Transverse colon (tissue), 4 donors: ENCODE measurements at regions not wholly inside any gene's neighbourhood (a gene's known extent, or its start where the extent isn't known, plus 50 kb on each side); places are given as distances from the start of the nearest gene placed in this dataset.

ENCODE experiments used
- DNase-seq: peaks from one replicate; pipeline ENCODE4 v3.0.0-alpha.2; 2019
- H3K27ac ChIP-seq, 4 donors: fragments of 200-600 bp; sonication (generic); 2 replicates each; pipeline ENCODE4 v1.5.1; 2016 to 2018; ENCODE audit warnings: inconsistent platforms in 4 of 4
- H3K27me3 ChIP-seq: fragments of 200-600 bp; sonication (generic); 2 replicates; pipeline ENCODE4 v1.5.1; 2017; ENCODE audit warnings: inconsistent platforms
- H3K36me3 ChIP-seq, 4 donors: fragments of 200-600 bp; sonication (generic); 2 replicates each; pipeline ENCODE4 v1.5.1; 2017 to 2019; ENCODE audit warnings: inconsistent platforms in 4 of 4
- H3K4me1 ChIP-seq, 4 donors: fragments of 200-600 bp; sonication (generic); 2 replicates each; pipeline ENCODE4 v1.5.1; 2017 to 2020; ENCODE audit warnings: inconsistent platforms in 4 of 4
- H3K4me3 ChIP-seq, 4 donors: fragments of 200-600 bp; sonication (generic); 1 replicate in 1 of 4; 2 replicates in 3 of 4; pipeline versions ENCODE4 v1.5.1 to v1.6.1; 2017 to 2019; ENCODE audit warnings: inconsistent platforms in 4 of 4
- H3K9me3 ChIP-seq, 2 donors: fragments of 200-600 bp; sonication (generic); 2 replicates each; pipeline ENCODE4 v1.5.1; 2017 to 2019; ENCODE audit warnings: inconsistent platforms in 2 of 2
- EP300 ChIP-seq: sonication (generic); formaldehyde crosslinking; IDR thresholded peaks from one replicate; pipeline ENCODE4 v1.6.1; 2017; ENCODE audit warnings: antibody characterized with exemption, low read depth
- POLR2A ChIP-seq: fragments of 450-650 bp; IDR thresholded peaks from one replicate; pipeline ENCODE4 v1.6.1; 2016; ENCODE audit warnings: antibody characterized with exemption, mild to moderate bottlenecking, moderate library complexity
- POLR2AphosphoS5 ChIP-seq, 3 donors: sonication (generic); formaldehyde crosslinking; IDR thresholded peaks; one replicate each; pipeline ENCODE4 v1.6.1; 2016; ENCODE audit warnings: antibody characterized with exemption in 3 of 3
- WGBS, 2 donors: methylation state at CpG; one replicate each; pipeline ENCODE4 v1.1.5; 2018; ENCODE audit warnings: low coverage in 1 of 2; 5-methylcytosine and 5-hydroxymethylcytosine counted together
- in situ Hi-C, 4 donors: fragments of 200-750 bp; cut with MboI; loops; one replicate each; pipeline versions ENCODE4 v1.15.0 to v1.15.1; 2017; ENCODE audit warnings: low sequenced_read_pairs in 3 of 4, low pct_ligation_motif_present in 1 of 4, low pct_unique_long_range_greater_than_20kb in 1 of 4
- intact Hi-C: fragments of 100-400 bp; cut with DNase I; formaldehyde crosslinking; loops from one replicate; pipeline ENCODE4 v1.15.1; 2023; ENCODE audit warnings: low total_unique reads
- TF ChIP-seq, protein P1 (sequence below), 5 experiments: fragments of 200-600 bp in 3 of 5; fragments of 450-650 bp in 2 of 5; sonication (generic) in 3 of 5; IDR thresholded peaks; 1 replicate in 2 of 5; 2 replicates in 3 of 5; pipeline ENCODE4 v1.5.1; 2016 to 2017; ENCODE audit warnings: antibody characterized with exemption in 5 of 5, inconsistent platforms in 3 of 5, mild to moderate bottlenecking in 2 of 5, moderate library complexity in 1 of 5

DNA sequence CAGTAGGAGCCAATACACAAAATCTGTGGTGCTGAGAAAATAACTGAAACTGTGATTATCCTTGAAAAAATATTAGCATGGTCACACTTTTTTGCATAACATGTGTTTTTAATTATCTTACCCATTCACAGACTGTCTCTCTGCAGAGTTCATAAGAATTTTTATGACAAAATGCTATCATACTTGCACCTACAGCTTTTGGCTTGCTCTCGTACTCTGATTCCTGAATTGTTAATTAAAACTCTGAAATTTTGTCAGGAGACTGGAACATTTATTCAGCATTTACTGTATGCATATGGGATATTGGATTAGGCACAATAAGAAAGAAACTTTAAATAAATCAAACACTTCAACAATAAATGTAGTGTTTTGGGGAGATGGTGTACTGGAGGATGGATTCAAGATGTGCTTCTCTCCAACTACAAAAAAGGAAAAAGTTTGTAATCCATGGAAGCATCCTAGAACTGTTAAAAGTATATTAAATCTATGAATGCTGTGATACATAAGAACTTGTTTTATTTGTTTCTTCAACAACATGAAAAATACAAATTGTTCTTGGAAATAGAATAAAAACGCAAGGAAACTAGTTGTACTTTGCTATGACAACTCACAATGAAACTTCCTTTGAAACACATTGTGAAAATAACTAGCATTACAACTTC lies 260.5 kb downstream of the SPATA18 start:
- WGBS, 2 donors, result 73 to 83% methylated on average over 2 of the region's 2 CpGs
- no peak for TF ChIP-seq POLR2AphosphoS5 (IDR thresholded peaks at IDR 0.05)
- no peak for TF ChIP-seq POLR2A
- TF ChIP-seq, protein P1, sequence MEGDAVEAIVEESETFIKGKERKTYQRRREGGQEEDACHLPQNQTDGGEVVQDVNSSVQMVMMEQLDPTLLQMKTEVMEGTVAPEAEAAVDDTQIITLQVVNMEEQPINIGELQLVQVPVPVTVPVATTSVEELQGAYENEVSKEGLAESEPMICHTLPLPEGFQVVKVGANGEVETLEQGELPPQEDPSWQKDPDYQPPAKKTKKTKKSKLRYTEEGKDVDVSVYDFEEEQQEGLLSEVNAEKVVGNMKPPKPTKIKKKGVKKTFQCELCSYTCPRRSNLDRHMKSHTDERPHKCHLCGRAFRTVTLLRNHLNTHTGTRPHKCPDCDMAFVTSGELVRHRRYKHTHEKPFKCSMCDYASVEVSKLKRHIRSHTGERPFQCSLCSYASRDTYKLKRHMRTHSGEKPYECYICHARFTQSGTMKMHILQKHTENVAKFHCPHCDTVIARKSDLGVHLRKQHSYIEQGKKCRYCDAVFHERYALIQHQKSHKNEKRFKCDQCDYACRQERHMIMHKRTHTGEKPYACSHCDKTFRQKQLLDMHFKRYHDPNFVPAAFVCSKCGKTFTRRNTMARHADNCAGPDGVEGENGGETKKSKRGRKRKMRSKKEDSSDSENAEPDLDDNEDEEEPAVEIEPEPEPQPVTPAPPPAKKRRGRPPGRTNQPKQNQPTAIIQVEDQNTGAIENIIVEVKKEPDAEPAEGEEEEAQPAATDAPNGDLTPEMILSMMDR (IDR thresholded peaks at IDR 0.05), result no peak
- TF ChIP-seq EP300, result no peak
- Histone ChIP-seq H3K9me3 (no peaks in the 10 kb centered on the region), H3K36me3 (no peaks in the 10 kb centered on the region), H3K27me3 (no peaks in the 10 kb centered on the region), H3K27ac (no peak overlapping the region), H3K4me3 (no peak overlapping the region), H3K4me1 (no peaks in the 10 kb centered on the region)
- in situ Hi-C loops (no loop called here), intact Hi-C loops (no loop called here)
- no peak for DNase-seq

DNA sequence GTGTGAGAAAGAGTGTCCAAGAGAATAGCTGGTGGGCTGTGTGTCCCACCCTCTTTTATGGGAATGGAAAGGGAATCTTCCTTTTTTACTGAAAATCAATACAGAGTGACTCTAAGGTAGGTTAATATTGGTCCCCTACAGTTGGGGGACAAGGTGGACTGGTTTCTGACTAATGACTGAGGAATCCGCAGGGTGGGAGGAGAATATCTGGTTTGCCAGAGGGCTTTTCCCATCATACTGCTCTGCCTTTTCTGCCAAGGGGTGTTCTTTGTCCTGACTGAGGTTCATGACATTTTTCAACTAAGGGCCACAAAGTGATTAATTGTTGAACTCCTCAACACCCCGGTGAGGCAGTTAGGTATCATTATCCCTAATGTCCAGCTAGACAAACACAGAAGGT lies 261.6 kb downstream of the SPATA18 start:
- Histone ChIP-seq H3K27ac (no peak overlapping the region), H3K36me3 (no peaks in the 10 kb centered on the region), H3K4me1 (no peaks in the 10 kb centered on the region), H3K4me3 (no peak overlapping the region), H3K27me3 (no peaks in the 10 kb centered on the region), H3K9me3 (no peaks in the 10 kb centered on the region)
- DNase-seq, result no peak
- in situ Hi-C loops, result no loop called here
- WGBS, 2 donors, result 59 to 71% methylated on average over 1 to 2 of the region's 2 CpGs
- intact Hi-C loops, result no loop called here
- TF ChIP-seq POLR2A, result no peak
- TF ChIP-seq POLR2AphosphoS5 (IDR thresholded peaks at IDR 0.05), result no peak
- TF ChIP-seq EP300, result no peak
- TF ChIP-seq, protein P1 (IDR thresholded peaks at IDR 0.05), result no peak

DNA sequence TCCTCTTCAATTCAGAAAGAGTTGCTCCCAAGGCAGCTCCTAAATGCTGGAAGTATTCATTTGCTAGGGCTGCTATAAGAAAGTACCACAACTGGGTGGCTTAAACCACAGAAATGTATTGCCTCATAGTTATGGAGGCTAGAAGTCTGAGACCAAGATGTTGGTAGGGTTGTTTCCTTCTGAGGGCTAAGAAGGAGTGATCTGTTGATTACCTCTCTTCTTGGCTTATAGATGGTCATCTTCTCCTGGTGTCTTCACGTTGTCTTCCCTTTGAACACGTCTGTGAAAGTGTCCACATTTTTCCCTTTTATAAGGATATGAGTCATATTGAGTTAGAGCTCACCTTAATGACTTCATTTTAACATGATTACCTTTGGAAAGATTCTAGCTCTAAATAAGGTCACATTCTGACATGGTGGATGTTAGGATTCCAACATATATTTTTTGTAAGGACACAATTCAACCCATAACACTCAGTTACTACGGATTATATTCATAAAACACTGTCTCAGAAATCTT lies 266.3 kb downstream of the SPATA18 start:
- no peaks in the 10 kb centered on the region for H3K27me3 ChIP-seq
- in situ Hi-C loops (no loop called here), intact Hi-C loops (no loop called here)
- H3K36me3 ChIP-seq, result no peaks in the 10 kb centered on the region
- H3K4me3 ChIP-seq, result no peak overlapping the region
- TF ChIP-seq EP300 (no peak), POLR2AphosphoS5 (IDR thresholded peaks at IDR 0.05) (no peak), POLR2A (no peak)
- TF ChIP-seq, protein P1 (IDR thresholded peaks at IDR 0.05), result no peak
- no peaks in the 10 kb centered on the region for H3K9me3 ChIP-seq
- no peak overlapping the region for H3K27ac ChIP-seq
- H3K4me1 ChIP-seq, result no peaks in the 10 kb centered on the region
- DNase-seq, result no peak
- WGBS, 2 donors, result 0 to 56% methylated on average over 1 to 3 of the region's 3 CpGs

DNA sequence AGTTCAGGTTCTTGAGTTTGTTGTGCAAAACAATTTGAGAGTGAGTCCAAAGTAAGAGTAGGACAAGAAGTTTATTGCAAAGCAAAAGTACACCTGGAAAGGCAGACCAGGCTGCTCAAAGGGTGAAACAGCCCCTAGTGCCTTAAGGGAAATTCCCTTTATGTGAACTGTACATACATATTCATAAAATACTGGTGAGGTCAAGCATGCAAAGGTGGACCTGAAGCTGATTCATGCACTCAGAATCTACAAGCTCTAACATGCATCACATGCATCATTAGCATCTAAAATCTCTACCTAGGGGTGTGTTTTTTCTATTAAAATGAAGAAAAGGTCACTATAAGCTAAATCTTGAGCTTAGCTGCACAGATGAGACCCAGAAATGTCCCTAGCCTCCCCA lies 266.9 kb downstream of the SPATA18 start:
- H3K9me3 ChIP-seq, result no peaks in the 10 kb centered on the region
- H3K4me1 ChIP-seq, result no peaks in the 10 kb centered on the region
- in situ Hi-C loops, result no loop called here
- H3K27me3 ChIP-seq, result no peaks in the 10 kb centered on the region
- intact Hi-C loops, result no loop called here
- TF ChIP-seq POLR2AphosphoS5 (IDR thresholded peaks at IDR 0.05), result no peak
- TF ChIP-seq POLR2A, result no peak
- TF ChIP-seq, protein P1 (IDR thresholded peaks at IDR 0.05), result no peak
- no peak overlapping the region for H3K27ac ChIP-seq
- H3K4me3 ChIP-seq, result no peak overlapping the region
- no peak for DNase-seq
- no peaks in the 10 kb centered on the region for H3K36me3 ChIP-seq
